ENCODE measurements at regions not wholly inside any gene's neighbourhood (a gene's known extent, or its start where the extent isn't known, plus 50 kb on each side); places are given as distances from the start of the nearest gene placed in this dataset.

DNA sequence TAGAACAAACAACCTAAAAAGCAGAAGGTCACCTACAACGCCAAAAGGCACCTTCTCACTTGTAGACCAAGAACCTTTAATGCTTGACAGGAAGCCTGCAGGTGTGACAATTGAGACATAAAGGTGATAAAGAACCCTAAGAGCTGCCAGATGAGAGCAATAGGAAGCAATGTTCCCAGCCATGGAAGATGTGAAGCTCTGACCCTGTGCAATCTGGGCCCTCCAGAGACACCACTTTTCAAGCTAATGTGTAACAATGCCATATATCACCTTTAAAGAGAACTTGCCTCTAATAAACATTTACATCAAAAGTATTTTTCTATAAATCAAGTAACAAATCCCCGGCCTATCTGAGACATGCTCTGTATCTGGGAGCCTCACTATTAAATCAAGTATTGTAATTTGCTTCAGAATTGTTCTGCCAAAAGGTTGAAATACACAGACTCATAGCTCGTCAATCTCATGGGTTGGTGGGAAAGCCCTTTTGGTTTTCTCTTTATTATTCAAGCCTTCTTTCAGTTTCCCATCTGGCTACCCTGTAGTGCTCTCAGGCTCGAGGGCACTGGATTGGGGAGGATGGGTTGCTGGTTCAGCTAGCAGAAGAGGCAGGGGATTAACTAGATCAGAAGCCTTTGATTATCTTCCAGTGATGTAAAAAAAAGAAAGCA lies 368.9 kb downstream of the BUD13 start:
- no peaks in the 10 kb centered on the region for H3K4me1 ChIP-seq
- 75 to 87% methylated on average over 4 of the region's 4 CpGs for WGBS, 2 donors
- TF ChIP-seq, protein P1, sequence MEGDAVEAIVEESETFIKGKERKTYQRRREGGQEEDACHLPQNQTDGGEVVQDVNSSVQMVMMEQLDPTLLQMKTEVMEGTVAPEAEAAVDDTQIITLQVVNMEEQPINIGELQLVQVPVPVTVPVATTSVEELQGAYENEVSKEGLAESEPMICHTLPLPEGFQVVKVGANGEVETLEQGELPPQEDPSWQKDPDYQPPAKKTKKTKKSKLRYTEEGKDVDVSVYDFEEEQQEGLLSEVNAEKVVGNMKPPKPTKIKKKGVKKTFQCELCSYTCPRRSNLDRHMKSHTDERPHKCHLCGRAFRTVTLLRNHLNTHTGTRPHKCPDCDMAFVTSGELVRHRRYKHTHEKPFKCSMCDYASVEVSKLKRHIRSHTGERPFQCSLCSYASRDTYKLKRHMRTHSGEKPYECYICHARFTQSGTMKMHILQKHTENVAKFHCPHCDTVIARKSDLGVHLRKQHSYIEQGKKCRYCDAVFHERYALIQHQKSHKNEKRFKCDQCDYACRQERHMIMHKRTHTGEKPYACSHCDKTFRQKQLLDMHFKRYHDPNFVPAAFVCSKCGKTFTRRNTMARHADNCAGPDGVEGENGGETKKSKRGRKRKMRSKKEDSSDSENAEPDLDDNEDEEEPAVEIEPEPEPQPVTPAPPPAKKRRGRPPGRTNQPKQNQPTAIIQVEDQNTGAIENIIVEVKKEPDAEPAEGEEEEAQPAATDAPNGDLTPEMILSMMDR (IDR thresholded peaks at IDR 0.05): no peak
- TF ChIP-seq POLR2A (IDR thresholded peaks at IDR 0.05): no peak
- no peak for DNase-seq
- intact Hi-C loops (cut with DNase I; ENCODE audit: low total_unique reads): no loop called here
- H3K4me3 ChIP-seq: no peak overlapping the region
- H3K27ac ChIP-seq: no peak overlapping the region
- no peaks in the 10 kb centered on the region for H3K9me3 ChIP-seq
- H3K27me3 ChIP-seq: no peaks in the 10 kb centered on the region
- H3K36me3 ChIP-seq (ENCODE audit: low read depth, missing control alignments): no peaks in the 10 kb centered on the region

DNA sequence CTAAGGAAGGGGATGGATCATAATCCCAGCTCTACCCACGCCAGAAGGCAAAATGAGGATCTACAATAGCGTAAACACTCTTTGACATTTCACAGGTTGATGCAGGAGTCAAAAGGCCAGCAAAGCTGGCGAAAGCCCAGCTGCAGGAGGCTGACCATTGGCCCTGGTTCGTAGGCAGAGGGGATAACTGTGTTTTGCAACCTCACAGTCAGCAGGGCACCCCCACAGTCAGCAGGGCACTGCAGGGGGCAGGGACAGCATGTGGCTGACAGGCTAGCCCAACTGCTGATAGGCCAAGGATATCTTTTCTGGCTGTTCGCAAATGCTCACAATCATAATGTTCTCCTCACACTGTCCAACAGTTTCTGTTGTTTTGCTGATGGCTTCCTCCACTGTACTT lies 372.7 kb downstream of the BUD13 start:
- Histone ChIP-seq H3K9me3 (no peaks in the 10 kb centered on the region), H3K4me3 (no peak overlapping the region), H3K4me1 (no peaks in the 10 kb centered on the region), H3K27ac (no peak overlapping the region), H3K27me3 (no peaks in the 10 kb centered on the region), H3K36me3 (ENCODE audit: low read depth, missing control alignments) (no peaks in the 10 kb centered on the region)
- intact Hi-C loops (cut with DNase I; ENCODE audit: low total_unique reads): no loop called here
- 86 to 93% methylated on average over 5 of the region's 5 CpGs for WGBS, 2 donors
- no peak for DNase-seq
- TF ChIP-seq POLR2A (IDR thresholded peaks at IDR 0.05): no peak
- TF ChIP-seq, protein P1 (IDR thresholded peaks at IDR 0.05): no peak

DNA sequence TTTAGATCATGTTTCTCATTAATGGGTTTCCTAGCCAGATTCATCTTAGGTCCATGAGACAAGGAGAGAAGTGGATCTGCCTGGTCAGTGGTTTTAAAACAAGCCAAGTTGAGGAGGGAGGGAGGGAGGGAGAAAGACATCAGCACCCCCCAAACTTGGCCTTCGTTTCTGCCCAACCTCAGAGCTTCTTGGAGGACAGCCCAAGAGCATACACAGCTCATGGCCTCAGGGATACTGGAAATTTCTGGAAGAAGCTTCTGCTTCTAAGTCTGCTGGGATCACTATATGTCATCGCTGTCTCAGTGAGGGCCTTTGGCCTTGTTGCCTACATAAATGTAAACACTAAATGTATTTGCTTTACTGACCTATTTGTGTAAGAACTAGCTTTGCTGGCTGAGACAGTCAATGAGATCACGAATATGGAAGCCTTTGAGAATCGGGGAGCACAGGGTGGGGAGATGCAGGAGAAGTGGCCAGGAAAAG lies 375.1 kb downstream of the BUD13 start:
- DNase-seq: peak; percentile 25
- TF ChIP-seq, protein P1 (IDR thresholded peaks at IDR 0.05): no peak
- no peak for TF ChIP-seq POLR2A (IDR thresholded peaks at IDR 0.05)
- Histone ChIP-seq H3K9me3 (no peaks in the 10 kb centered on the region), H3K36me3 (ENCODE audit: low read depth, missing control alignments) (no peaks in the 10 kb centered on the region), H3K4me3 (no peak overlapping the region), H3K4me1 (no peaks in the 10 kb centered on the region), H3K27me3 (no peaks in the 10 kb centered on the region), H3K27ac (no peak overlapping the region)
- intact Hi-C loops (cut with DNase I; ENCODE audit: low total_unique reads): no loop called here
- WGBS, 2 donors: 48 to 60% methylated on average over 4 of the region's 4 CpGs

DNA sequence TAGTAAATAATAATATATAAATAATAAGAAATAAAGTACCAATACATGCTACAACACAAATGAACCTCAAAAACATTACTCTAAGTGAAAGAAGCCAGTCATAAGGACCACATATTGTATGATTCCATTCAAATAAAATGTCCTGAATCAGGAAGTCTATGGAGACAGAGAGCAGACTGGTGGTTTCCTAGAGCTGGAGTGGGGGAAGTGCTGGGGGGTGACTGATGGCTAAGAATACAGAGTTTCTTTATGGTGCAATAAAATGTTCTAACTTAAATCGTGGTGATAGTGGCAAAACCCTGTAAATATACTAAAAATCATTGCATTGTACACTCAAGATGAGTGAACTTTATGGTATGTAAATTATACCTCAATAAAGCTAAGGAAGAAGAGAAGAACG lies 376.5 kb downstream of the BUD13 start:
- no peaks in the 10 kb centered on the region for H3K4me1 ChIP-seq
- DNase-seq: no peak
- 73 to 81% methylated on average over 2 of the region's 2 CpGs for WGBS, 2 donors
- TF ChIP-seq, protein P1 (IDR thresholded peaks at IDR 0.05): no peak
- TF ChIP-seq POLR2A (IDR thresholded peaks at IDR 0.05): no peak
- no peaks in the 10 kb centered on the region for H3K27me3 ChIP-seq
- no peak overlapping the region for H3K4me3 ChIP-seq
- H3K9me3 ChIP-seq: no peaks in the 10 kb centered on the region
- intact Hi-C loops (cut with DNase I; ENCODE audit: low total_unique reads): no loop called here
- H3K27ac ChIP-seq: no peak overlapping the region
- no peaks in the 10 kb centered on the region for H3K36me3 ChIP-seq (ENCODE audit: low read depth, missing control alignments)

DNA sequence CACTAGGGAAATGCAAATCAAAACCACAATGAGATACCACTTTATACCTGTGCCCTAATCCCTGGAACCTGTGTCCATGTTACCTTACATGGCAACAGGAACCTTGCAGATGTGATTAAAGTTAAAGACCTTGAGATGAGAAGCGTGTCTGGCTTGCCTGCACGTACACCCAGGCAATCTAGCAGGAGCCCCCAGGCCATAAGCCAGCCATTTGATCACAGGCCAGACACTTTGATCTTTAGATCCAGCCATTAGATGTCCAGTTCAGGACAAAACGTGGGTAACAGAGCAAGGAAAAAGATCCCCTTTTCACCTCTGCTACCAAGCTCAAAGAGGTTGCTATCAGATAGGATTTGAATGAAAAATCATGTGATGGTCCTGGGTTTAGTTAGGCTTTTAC lies 378.8 kb downstream of the BUD13 start:
- TF ChIP-seq POLR2A (IDR thresholded peaks at IDR 0.05): no peak
- TF ChIP-seq, protein P1 (IDR thresholded peaks at IDR 0.05): no peak
- no peak for DNase-seq

More for the DNA sequence above, 378.8 kb downstream of the BUD13 start:
- Histone ChIP-seq H3K4me1 (no peaks in the 10 kb centered on the region), H3K4me3 (no peak overlapping the region), H3K9me3 (no peaks in the 10 kb centered on the region), H3K36me3 (ENCODE audit: low read depth, missing control alignments) (no peaks in the 10 kb centered on the region), H3K27ac (no peak overlapping the region), H3K27me3 (no peaks in the 10 kb centered on the region)
- intact Hi-C loops (cut with DNase I; ENCODE audit: low total_unique reads): no loop called here
- WGBS, 2 donors: 72 to 91% methylated on average over 3 of the region's 3 CpGs
